Ovary (tissue), 3 donors: ENCODE measurements at regions not wholly inside any gene's neighbourhood (a gene's known extent, or its start where the extent isn't known, plus 50 kb on each side); places are given as distances from the start of the nearest gene placed in this dataset.

Experiments used
- POLR2A ChIP-seq: fragments of 450-650 bp; IDR thresholded peaks from one replicate; pipeline ENCODE4 v1.6.1; 2017; ENCODE audit warnings: antibody characterized with exemption, mild to moderate bottlenecking, moderate library complexity
- TF ChIP-seq, protein P1 (sequence below), 3 donors: fragments of 450-650 bp in 2 of 3; fragments of 200-600 bp in 1 of 3; IDR thresholded peaks; one replicate each; pipeline versions ENCODE4 v1.5.1 to v1.8.0; 2016 to 2022; ENCODE audit warnings: antibody characterized with exemption in 3 of 3, mild to moderate bottlenecking in 1 of 3
- donor health status: DM: no; HTN: no; CAD: no.

GRCh38 chr12:24102676-24103075 lies 153.2 kb upstream of the SOX5 start:
- no peak for TF ChIP-seq POLR2A
- TF ChIP-seq, protein P1, sequence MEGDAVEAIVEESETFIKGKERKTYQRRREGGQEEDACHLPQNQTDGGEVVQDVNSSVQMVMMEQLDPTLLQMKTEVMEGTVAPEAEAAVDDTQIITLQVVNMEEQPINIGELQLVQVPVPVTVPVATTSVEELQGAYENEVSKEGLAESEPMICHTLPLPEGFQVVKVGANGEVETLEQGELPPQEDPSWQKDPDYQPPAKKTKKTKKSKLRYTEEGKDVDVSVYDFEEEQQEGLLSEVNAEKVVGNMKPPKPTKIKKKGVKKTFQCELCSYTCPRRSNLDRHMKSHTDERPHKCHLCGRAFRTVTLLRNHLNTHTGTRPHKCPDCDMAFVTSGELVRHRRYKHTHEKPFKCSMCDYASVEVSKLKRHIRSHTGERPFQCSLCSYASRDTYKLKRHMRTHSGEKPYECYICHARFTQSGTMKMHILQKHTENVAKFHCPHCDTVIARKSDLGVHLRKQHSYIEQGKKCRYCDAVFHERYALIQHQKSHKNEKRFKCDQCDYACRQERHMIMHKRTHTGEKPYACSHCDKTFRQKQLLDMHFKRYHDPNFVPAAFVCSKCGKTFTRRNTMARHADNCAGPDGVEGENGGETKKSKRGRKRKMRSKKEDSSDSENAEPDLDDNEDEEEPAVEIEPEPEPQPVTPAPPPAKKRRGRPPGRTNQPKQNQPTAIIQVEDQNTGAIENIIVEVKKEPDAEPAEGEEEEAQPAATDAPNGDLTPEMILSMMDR (IDR thresholded peaks at IDR 0.05): no peak
